HCT116 (cell line): ENCODE measurements at regions not wholly inside any gene's neighbourhood (a gene's known extent, or its start where the extent isn't known, plus 50 kb on each side); places are given as distances from the start of the nearest gene placed in this dataset.

ENCODE experiments used
- ATAC-seq: fragments of 200-7000 bp; cut with Tn5 transposase; 2 replicates; pipeline ENCODE4 v1.9.1; 2020; ENCODE audit warnings: mild to moderate bottlenecking, moderate library complexity
- BruUV-seq: library from RNA; stranded (reverse); fragments of 400-500 nt; replicated peaks from 2 replicates; lab custom pipeline; 2021; lab: Mats Ljungman, UMichigan
- CTCF ChIA-PET: fragments of 300-600 bp; sonication (Branson Sonifier 250); formaldehyde crosslinking; loops from one replicate; lab custom pipeline; 2021; ENCODE audit warnings: antibody characterized with exemption; lab: Charles Lee
- POLR2A ChIA-PET: fragments of 300-600, 350-600 bp; sonication (Branson Sonifier 250); formaldehyde crosslinking; loops from one replicate; lab custom pipeline; 2021; ENCODE audit warnings: antibody characterized with exemption; lab: Charles Lee
- RAD21 ChIA-PET, 2 experiments: fragments of 300-600 bp; sonication (Branson Sonifier 250); formaldehyde crosslinking; loops; one replicate each; lab custom pipeline; 2023; ENCODE audit warnings: low total read pairs in 2 of 2; ENCODE audit not compliant: uncharacterized antibody in 2 of 2, unreplicated experiment in 2 of 2, low non-redundant PET in 1 of 2; lab: Charles Lee
- DNase-seq: peaks from one replicate; pipeline ENCODE4 v3.0.0-alpha.2; 2010; ENCODE audit warnings: low read depth, low spot score
- H2AFZ ChIP-seq: fragments of 200-600 bp; shearing (Covaris generic), sonication (generic); 2 replicates; pipeline ENCODE4 v1.6.1; 2017; ENCODE audit warnings: low read depth, mixed run types, mixed read lengths, antibody characterized with exemption, low read length; ENCODE audit not compliant: poor library complexity, severe bottlenecking
- H3K27ac ChIP-seq: 2 replicates; pipeline ENCODE4 v1.5.1; 2012; ENCODE audit warnings: low read depth, low read length
- H3K27me3 ChIP-seq: fragments of 200-600 bp; sonication (generic); 2 replicates; pipeline ENCODE4 v1.6.1; 2016; ENCODE audit warnings: mixed run types, low read length, mixed read lengths; ENCODE audit not compliant: insufficient read depth
- H3K36me3 ChIP-seq, 2 experiments: fragments of 200-500 bp in 1 of 2; fragments of 200-600 bp in 1 of 2; sonication (Bioruptor generic) in 1 of 2; sonication (generic) in 1 of 2; 2 replicates each; pipeline versions ENCODE4 v1.5.1 to v1.6.1; 2014 to 2016; ENCODE audit warnings: low read length in 2 of 2, inconsistent platforms in 1 of 2, mixed read lengths in 1 of 2, mixed run types in 1 of 2; ENCODE audit not compliant: insufficient read depth in 2 of 2, control insufficient read depth in 1 of 2
- H3K4me1 ChIP-seq, 2 experiments: fragments of 200-600 bp in 1 of 2; sonication (generic) in 1 of 2; 2 replicates each; pipeline versions ENCODE4 v1.5.1 to v1.6.1; 2012 to 2017; ENCODE audit warnings: low read length in 2 of 2, inconsistent platforms in 1 of 2, mild to moderate bottlenecking in 1 of 2, mixed read lengths in 1 of 2, mixed run types in 1 of 2, moderate library complexity in 1 of 2; ENCODE audit not compliant: insufficient read depth in 2 of 2, control insufficient read depth in 1 of 2
- H3K4me2 ChIP-seq: fragments of 200-600 bp; sonication (generic); 2 replicates; pipeline ENCODE4 v1.6.1; 2017; ENCODE audit warnings: mixed run types, low read length, mixed read lengths
- H3K4me3 ChIP-seq, 2 experiments: fragments of 200-600 bp in 1 of 2; sonication (generic) in 1 of 2; replicated peaks in 1 of 2; 2 replicates each; pipeline ENCODE4 v1.5.1; 2011 to 2016; ENCODE audit warnings: low read length in 2 of 2, control low read depth in 1 of 2, low read depth in 1 of 2, mild to moderate bottlenecking in 1 of 2, mixed read lengths in 1 of 2, mixed run types in 1 of 2
- H3K79me2 ChIP-seq: fragments of 200-600 bp; sonication (generic); 2 replicates; pipeline ENCODE4 v1.6.1; 2017; ENCODE audit warnings: mild to moderate bottlenecking, mixed run types, low read length, moderate library complexity, mixed read lengths; ENCODE audit not compliant: insufficient read depth
- H3K9ac ChIP-seq: fragments of 200-600 bp; sonication (generic); 2 replicates; pipeline ENCODE4 v1.6.1; 2016; ENCODE audit warnings: low read length, mixed read lengths
- H3K9me2 ChIP-seq: fragments of 200-600 bp; sonication (generic), shearing (Covaris generic); 2 replicates; pipeline ENCODE4 v1.6.1; 2017; ENCODE audit warnings: mixed run types, mild to moderate bottlenecking, moderate library complexity; ENCODE audit not compliant: insufficient read depth
- H3K9me3 ChIP-seq, 2 experiments: fragments of 200-500 bp in 1 of 2; fragments of 200-600 bp in 1 of 2; sonication (Bioruptor generic) in 1 of 2; sonication (generic) in 1 of 2; 2 replicates each; pipeline ENCODE4 v1.6.1; 2014 to 2017; ENCODE audit warnings: low read length in 2 of 2, mixed read lengths in 2 of 2, inconsistent platforms in 1 of 2, low read depth in 1 of 2, mild to moderate bottlenecking in 1 of 2, mixed run types in 1 of 2, moderate library complexity in 1 of 2; ENCODE audit not compliant: control insufficient read depth in 1 of 2, insufficient read depth in 1 of 2
- H4K20me1 ChIP-seq: fragments of 200-600 bp; sonication (generic), shearing (Covaris generic); 2 replicates; pipeline ENCODE4 v1.6.1; 2017; ENCODE audit warnings: mixed run types, mild to moderate bottlenecking, moderate library complexity; ENCODE audit not compliant: insufficient read depth
- ATF3 ChIP-seq: IDR thresholded peaks from 2 replicates; pipeline ENCODE4 v1.6.1; 2012
- CBX3 ChIP-seq: IDR thresholded peaks from 2 replicates; pipeline ENCODE4 v1.6.1; 2012; ENCODE audit warnings: low read depth
- CEBPB ChIP-seq: IDR thresholded peaks from 2 replicates; pipeline ENCODE4 v1.6.1; 2012; ENCODE audit warnings: low read depth
- CTCF ChIP-seq, 3 experiments: fragments of 200-600 bp in 1 of 3; sonication (generic) in 1 of 3; IDR thresholded peaks in 2 of 3; conservative IDR thresholded peaks in 1 of 3; 2 replicates each; pipeline ENCODE4 v1.5.1; 2012 to 2017; ENCODE audit warnings: low read depth in 2 of 3, low read length in 2 of 3, antibody characterized with exemption in 1 of 3, borderline replicate concordance in 1 of 3, control low read depth in 1 of 3, mild to moderate bottlenecking in 1 of 3, mixed read lengths in 1 of 3, mixed run types in 1 of 3, moderate library complexity in 1 of 3; ENCODE audit not compliant: insufficient read depth in 1 of 3
- EGR1 ChIP-seq: IDR thresholded peaks from 2 replicates; pipeline ENCODE4 v1.6.1; 2012; ENCODE audit warnings: low read depth
- ELF1 ChIP-seq: IDR thresholded peaks from 2 replicates; pipeline ENCODE4 v1.6.1; 2012; ENCODE audit warnings: low read depth, borderline replicate concordance
- EZH2 ChIP-seq: fragments of 200-600 bp; sonication (generic); IDR thresholded peaks from 2 replicates; pipeline ENCODE4 v1.6.1; 2017; ENCODE audit warnings: antibody characterized with exemption, mixed run types
- FOSL1 ChIP-seq: IDR thresholded peaks from 2 replicates; pipeline ENCODE4 v1.6.1; 2012; ENCODE audit warnings: low read depth
- JUND ChIP-seq: IDR thresholded peaks from 2 replicates; pipeline ENCODE4 v1.6.1; 2012
- MAX ChIP-seq: IDR thresholded peaks from 2 replicates; pipeline ENCODE4 v1.6.1; 2012
- POLR2AphosphoS5 ChIP-seq: IDR thresholded peaks from 2 replicates; pipeline ENCODE4 v1.6.1; 2011; ENCODE audit warnings: mild to moderate bottlenecking, low read depth, low read length, moderate library complexity
- RAD21 ChIP-seq: IDR thresholded peaks from 2 replicates; pipeline ENCODE4 v1.6.1; 2012; ENCODE audit warnings: low read depth, mild to moderate bottlenecking
- REST ChIP-seq: IDR thresholded peaks from 2 replicates; pipeline ENCODE4 v1.6.1; 2012; ENCODE audit warnings: low read depth
- SIN3A ChIP-seq: IDR thresholded peaks from 2 replicates; pipeline ENCODE4 v1.6.1; 2012; ENCODE audit warnings: low read depth
- TCF7L2 ChIP-seq: IDR thresholded peaks from 2 replicates; pipeline ENCODE4 v1.7.0; 2011; ENCODE audit warnings: borderline replicate concordance, inconsistent platforms; ENCODE audit not compliant: insufficient read depth, insufficient read length; ENCODE audit errors: extremely low read depth
- ZBTB33 ChIP-seq: IDR thresholded peaks from 2 replicates; pipeline ENCODE4 v1.6.1; 2011; ENCODE audit warnings: mild to moderate bottlenecking, low read length, moderate library complexity; ENCODE audit not compliant: insufficient replicate concordance; ENCODE audit errors: extremely low read depth
- ZFX ChIP-seq: fragments of 450-650 bp; IDR thresholded peaks from 2 replicates; pipeline ENCODE4 v1.6.1; 2017
- ZNF274 ChIP-seq: fragments of 200-500 bp; sonication (Bioruptor generic); IDR thresholded peaks from 2 replicates; pipeline ENCODE4 v1.6.1; 2014; ENCODE audit warnings: mild to moderate bottlenecking, low read depth, low read length, inconsistent platforms
- intact Hi-C: fragments of 100-400 bp; cut with micrococcal nuclease; formaldehyde crosslinking; loops from 2 replicates; pipeline ENCODE4 v1.10.0; 2022

GRCh38 chr7:95682913-95683312 lies 86.6 kb upstream of the PDK4 start:
- intact Hi-C loops = no loop called here
- POLR2A ChIA-PET = no interaction called here
- DNase-seq (no peak), ATAC-seq (no peak)
- Histone ChIP-seq H3K9ac (no peak overlapping the region), H3K36me3 (no peaks in the 10 kb centered on the region), H3K79me2 (no peaks in the 10 kb centered on the region), H2AFZ (no peak overlapping the region), H3K4me2 (no peak overlapping the region), H3K9me3 (no peaks in the 10 kb centered on the region), H3K9me2 (no peaks in the 10 kb centered on the region), H3K27me3 (no peaks in the 10 kb centered on the region), H3K4me3 (no peak overlapping the region), H3K4me1 (peaks cover 0 to 5% of the 10 kb centered on the region in 2 experiments; a peak in 1 of 4 replicates), H3K27ac (no peak overlapping the region), H4K20me1 (no peaks in the 10 kb centered on the region)
- TF ChIP-seq ATF3 (no peak), SIN3A (no peak), ZFX (no peak), ELF1 (no peak), CEBPB (no peak), MAX (no peak), REST (no peak), CTCF (IDR thresholded peaks at IDR 0.05 in 2 of 3, conservative IDR thresholded peaks at IDR 0.05 in 1 of 3; ENCODE audit: borderline replicate concordance in 1 of 3, insufficient read depth in 1 of 3, low read depth in 2 of 3, low read length in 2 of 3) (no peak), EZH2 (no peak), FOSL1 (no peak), CBX3 (no peak), TCF7L2 (no peak), EGR1 (no peak), ZNF274 (no peak), JUND (no peak), ZBTB33 (no peak), RAD21 (no peak), POLR2AphosphoS5 (no peak)
- BruUV-seq = no TSS peak
- RAD21 ChIA-PET = interaction anchor here in 1 of 2 experiments (0.7 kb wide), 1 partner anchor 171 kb away, joined by 3 read pairs; no protein-coding TSS in a partner anchor
- CTCF ChIA-PET = interaction anchor here (1.1 to 6.1 kb wide), 6 partner anchors 14 to 171 kb away, joined by 3 to 85 read pairs (median 18); no protein-coding TSS in a partner anchor
